Endothelial cell (in vitro differentiated cells): ENCODE measurements at regions not wholly inside any gene's neighbourhood (a gene's known extent, or its start where the extent isn't known, plus 50 kb on each side); places are given as distances from the start of the nearest gene placed in this dataset.

Experiments
- DNase-seq: peaks from one replicate; pipeline ENCODE4 v3.0.0; 2021; ENCODE audit warnings: low spot score
- H3K27ac Mint-ChIP-seq: one replicate; pipeline ENCODE4 v1.8.0; 2021; ENCODE audit warnings: mixed read lengths, inconsistent platforms; ENCODE audit not compliant: unreplicated experiment
- H3K27me3 Mint-ChIP-seq: one replicate; pipeline ENCODE4 v1.8.0; 2021; ENCODE audit warnings: mild to moderate bottlenecking, moderate library complexity, mixed read lengths, inconsistent platforms; ENCODE audit not compliant: unreplicated experiment
- H3K36me3 Mint-ChIP-seq: one replicate; pipeline ENCODE4 v1.8.0; 2021; ENCODE audit warnings: mild to moderate bottlenecking, low read depth, mixed read lengths, inconsistent platforms; ENCODE audit not compliant: unreplicated experiment
- H3K4me1 Mint-ChIP-seq: one replicate; pipeline ENCODE4 v1.8.0; 2021; ENCODE audit warnings: mild to moderate bottlenecking, mixed read lengths, inconsistent platforms; ENCODE audit not compliant: unreplicated experiment
- H3K4me3 Mint-ChIP-seq: one replicate; pipeline ENCODE4 v1.8.0; 2021; ENCODE audit warnings: mild to moderate bottlenecking, mixed read lengths, inconsistent platforms; ENCODE audit not compliant: unreplicated experiment
- H3K9me3 Mint-ChIP-seq: one replicate; pipeline ENCODE4 v1.8.0; 2021; ENCODE audit warnings: mixed read lengths, inconsistent platforms; ENCODE audit not compliant: unreplicated experiment
- TF ChIP-seq, protein P1 (sequence below): fragments of 200-600 bp; sonication (generic); IDR thresholded peaks from one replicate; pipeline ENCODE4 v1.5.0; 2021; ENCODE audit warnings: antibody characterized with exemption; ENCODE audit not compliant: unreplicated experiment

DNA sequence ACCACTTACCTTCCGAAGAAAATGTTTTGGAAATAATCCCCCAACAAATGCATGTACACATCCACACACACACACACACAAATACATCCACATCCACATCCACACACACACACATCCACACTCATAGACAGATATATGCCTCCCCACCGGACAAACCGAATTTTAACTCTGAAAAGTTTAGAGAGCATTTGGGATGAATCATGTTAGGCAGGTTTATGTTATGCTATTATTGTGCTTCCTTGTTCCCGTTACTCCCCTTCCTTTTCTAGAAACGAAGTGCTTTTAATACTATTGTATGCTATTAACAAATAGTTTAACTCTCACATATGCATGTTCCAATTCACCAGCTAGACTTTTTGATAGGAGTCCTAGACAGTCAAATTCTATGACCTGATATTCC is 91.5 kb downstream of the FAS start:
- H3K4me1 Mint-ChIP-seq: peaks cover 15% of the 10 kb centered on the region
- no peaks in the 10 kb centered on the region for H3K9me3 Mint-ChIP-seq
- H3K27ac Mint-ChIP-seq: no peak overlapping the region
- DNase-seq: no peak
- no peaks in the 10 kb centered on the region for H3K27me3 Mint-ChIP-seq
- no peak overlapping the region for H3K4me3 Mint-ChIP-seq
- no peaks in the 10 kb centered on the region for H3K36me3 Mint-ChIP-seq
- TF ChIP-seq, protein P1, sequence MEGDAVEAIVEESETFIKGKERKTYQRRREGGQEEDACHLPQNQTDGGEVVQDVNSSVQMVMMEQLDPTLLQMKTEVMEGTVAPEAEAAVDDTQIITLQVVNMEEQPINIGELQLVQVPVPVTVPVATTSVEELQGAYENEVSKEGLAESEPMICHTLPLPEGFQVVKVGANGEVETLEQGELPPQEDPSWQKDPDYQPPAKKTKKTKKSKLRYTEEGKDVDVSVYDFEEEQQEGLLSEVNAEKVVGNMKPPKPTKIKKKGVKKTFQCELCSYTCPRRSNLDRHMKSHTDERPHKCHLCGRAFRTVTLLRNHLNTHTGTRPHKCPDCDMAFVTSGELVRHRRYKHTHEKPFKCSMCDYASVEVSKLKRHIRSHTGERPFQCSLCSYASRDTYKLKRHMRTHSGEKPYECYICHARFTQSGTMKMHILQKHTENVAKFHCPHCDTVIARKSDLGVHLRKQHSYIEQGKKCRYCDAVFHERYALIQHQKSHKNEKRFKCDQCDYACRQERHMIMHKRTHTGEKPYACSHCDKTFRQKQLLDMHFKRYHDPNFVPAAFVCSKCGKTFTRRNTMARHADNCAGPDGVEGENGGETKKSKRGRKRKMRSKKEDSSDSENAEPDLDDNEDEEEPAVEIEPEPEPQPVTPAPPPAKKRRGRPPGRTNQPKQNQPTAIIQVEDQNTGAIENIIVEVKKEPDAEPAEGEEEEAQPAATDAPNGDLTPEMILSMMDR: no peak

GRCh38 chr10:89080660-89081059 is 90.1 kb downstream of the FAS start:
- TF ChIP-seq, protein P1: no peak
- H3K36me3 Mint-ChIP-seq: no peaks in the 10 kb centered on the region
- no peaks in the 10 kb centered on the region for H3K27me3 Mint-ChIP-seq
- H3K9me3 Mint-ChIP-seq: no peaks in the 10 kb centered on the region
- H3K4me1 Mint-ChIP-seq: peaks cover 21% of the 10 kb centered on the region
- H3K4me3 Mint-ChIP-seq: no peak overlapping the region
- H3K27ac Mint-ChIP-seq: no peak overlapping the region
- no peak for DNase-seq

DNA sequence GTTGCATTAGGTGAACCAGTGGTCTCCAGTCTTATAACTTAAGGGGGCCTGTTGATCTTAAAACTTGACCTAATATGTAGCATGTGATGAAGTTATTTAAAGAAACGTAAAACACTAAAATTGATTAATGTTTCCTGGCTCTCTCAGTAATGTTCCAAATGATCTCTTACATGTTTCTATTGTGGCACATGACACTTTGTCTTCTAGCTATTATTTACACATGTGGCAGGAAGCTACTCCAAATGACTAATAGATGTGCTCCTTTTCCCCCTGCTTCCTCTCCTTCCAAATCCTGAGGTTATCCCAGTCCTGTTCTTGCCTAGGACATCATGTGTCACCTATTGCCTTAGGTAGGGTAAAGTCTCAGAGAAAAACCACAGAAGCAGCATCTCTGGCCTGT is 89.4 kb downstream of the FAS start:
- TF ChIP-seq, protein P1: no peak
- H3K4me1 Mint-ChIP-seq: peaks cover 21% of the 10 kb centered on the region

GRCh38 chr10:89078724-89079672 is 88.4 kb downstream of the FAS start:
- Mint-ChIP-seq H3K4me1 (peaks cover 21% of the 10 kb centered on the region), H3K27me3 (no peaks in the 10 kb centered on the region), H3K36me3 (no peaks in the 10 kb centered on the region), H3K27ac (no peak overlapping the region), H3K9me3 (no peaks in the 10 kb centered on the region), H3K4me3 (no peak overlapping the region)
- TF ChIP-seq, protein P1: no peak
- DNase-seq: no peak

More for the DNA sequence above, 89.4 kb downstream of the FAS start:
- no peak overlapping the region for H3K4me3 Mint-ChIP-seq
- H3K36me3 Mint-ChIP-seq: no peaks in the 10 kb centered on the region
- DNase-seq: no peak
- H3K27ac Mint-ChIP-seq: no peak overlapping the region
- no peaks in the 10 kb centered on the region for H3K9me3 Mint-ChIP-seq
- no peaks in the 10 kb centered on the region for H3K27me3 Mint-ChIP-seq

GRCh38 chr10:89076120-89076519 is 85.5 kb downstream of the FAS start:
- Mint-ChIP-seq H3K27me3 (no peaks in the 10 kb centered on the region), H3K9me3 (no peaks in the 10 kb centered on the region), H3K4me3 (no peak overlapping the region), H3K27ac (no peak overlapping the region), H3K4me1 (peaks cover 21% of the 10 kb centered on the region), H3K36me3 (no peaks in the 10 kb centered on the region)
- TF ChIP-seq, protein P1: no peak
- DNase-seq: no peak
